ENCODE measurements at regions not wholly inside any gene's neighbourhood (a gene's known extent, or its start where the extent isn't known, plus 50 kb on each side); places are given as distances from the start of the nearest gene placed in this dataset.

GRCh38 chr4:157459785-157460184, 239.3 kb downstream of the GRIA2 start:
- TF ChIP-seq CTCF (IDR thresholded peaks at IDR 0.05; ENCODE audit: low read depth, low read length) (no peak), EZH2phosphoT487 (IDR thresholded peaks at IDR 0.05; ENCODE audit: low read depth) (no peak)
